HCT116 (cell line): ENCODE measurements at regions not wholly inside any gene's neighbourhood (a gene's known extent, or its start where the extent isn't known, plus 50 kb on each side); places are given as distances from the start of the nearest gene placed in this dataset.

Source experiments
- ATAC-seq: fragments of 200-7000 bp; cut with Tn5 transposase; 2 replicates; pipeline ENCODE4 v1.9.1; 2020; ENCODE audit warnings: mild to moderate bottlenecking, moderate library complexity
- BruUV-seq: library from RNA; stranded (reverse); fragments of 400-500 nt; replicated peaks from 2 replicates; lab custom pipeline; 2021; lab: Mats Ljungman, UMichigan
- CTCF ChIA-PET: fragments of 300-600 bp; sonication (Branson Sonifier 250); formaldehyde crosslinking; loops from one replicate; lab custom pipeline; 2021; ENCODE audit warnings: antibody characterized with exemption; lab: Charles Lee
- POLR2A ChIA-PET: fragments of 300-600, 350-600 bp; sonication (Branson Sonifier 250); formaldehyde crosslinking; loops from one replicate; lab custom pipeline; 2021; ENCODE audit warnings: antibody characterized with exemption; lab: Charles Lee
- RAD21 ChIA-PET, 2 experiments: fragments of 300-600 bp; sonication (Branson Sonifier 250); formaldehyde crosslinking; loops; one replicate each; lab custom pipeline; 2023; ENCODE audit warnings: low total read pairs in 2 of 2; ENCODE audit not compliant: uncharacterized antibody in 2 of 2, unreplicated experiment in 2 of 2, low non-redundant PET in 1 of 2; lab: Charles Lee
- DNase-seq: peaks from one replicate; pipeline ENCODE4 v3.0.0-alpha.2; 2010; ENCODE audit warnings: low read depth, low spot score
- H2AFZ ChIP-seq: fragments of 200-600 bp; shearing (Covaris generic), sonication (generic); 2 replicates; pipeline ENCODE4 v1.6.1; 2017; ENCODE audit warnings: low read depth, mixed run types, mixed read lengths, antibody characterized with exemption, low read length; ENCODE audit not compliant: poor library complexity, severe bottlenecking
- H3K27ac ChIP-seq: 2 replicates; pipeline ENCODE4 v1.5.1; 2012; ENCODE audit warnings: low read depth, low read length
- H3K27me3 ChIP-seq: fragments of 200-600 bp; sonication (generic); 2 replicates; pipeline ENCODE4 v1.6.1; 2016; ENCODE audit warnings: mixed run types, low read length, mixed read lengths; ENCODE audit not compliant: insufficient read depth
- H3K36me3 ChIP-seq, 2 experiments: fragments of 200-500 bp in 1 of 2; fragments of 200-600 bp in 1 of 2; sonication (Bioruptor generic) in 1 of 2; sonication (generic) in 1 of 2; 2 replicates each; pipeline versions ENCODE4 v1.5.1 to v1.6.1; 2014 to 2016; ENCODE audit warnings: low read length in 2 of 2, inconsistent platforms in 1 of 2, mixed read lengths in 1 of 2, mixed run types in 1 of 2; ENCODE audit not compliant: insufficient read depth in 2 of 2, control insufficient read depth in 1 of 2
- H3K4me1 ChIP-seq, 2 experiments: fragments of 200-600 bp in 1 of 2; sonication (generic) in 1 of 2; 2 replicates each; pipeline versions ENCODE4 v1.5.1 to v1.6.1; 2012 to 2017; ENCODE audit warnings: low read length in 2 of 2, inconsistent platforms in 1 of 2, mild to moderate bottlenecking in 1 of 2, mixed read lengths in 1 of 2, mixed run types in 1 of 2, moderate library complexity in 1 of 2; ENCODE audit not compliant: insufficient read depth in 2 of 2, control insufficient read depth in 1 of 2
- H3K4me2 ChIP-seq: fragments of 200-600 bp; sonication (generic); 2 replicates; pipeline ENCODE4 v1.6.1; 2017; ENCODE audit warnings: mixed run types, low read length, mixed read lengths
- H3K4me3 ChIP-seq, 2 experiments: fragments of 200-600 bp in 1 of 2; sonication (generic) in 1 of 2; replicated peaks in 1 of 2; 2 replicates each; pipeline ENCODE4 v1.5.1; 2011 to 2016; ENCODE audit warnings: low read length in 2 of 2, control low read depth in 1 of 2, low read depth in 1 of 2, mild to moderate bottlenecking in 1 of 2, mixed read lengths in 1 of 2, mixed run types in 1 of 2
- H3K79me2 ChIP-seq: fragments of 200-600 bp; sonication (generic); 2 replicates; pipeline ENCODE4 v1.6.1; 2017; ENCODE audit warnings: mild to moderate bottlenecking, mixed run types, low read length, moderate library complexity, mixed read lengths; ENCODE audit not compliant: insufficient read depth
- H3K9ac ChIP-seq: fragments of 200-600 bp; sonication (generic); 2 replicates; pipeline ENCODE4 v1.6.1; 2016; ENCODE audit warnings: low read length, mixed read lengths
- H3K9me2 ChIP-seq: fragments of 200-600 bp; sonication (generic), shearing (Covaris generic); 2 replicates; pipeline ENCODE4 v1.6.1; 2017; ENCODE audit warnings: mixed run types, mild to moderate bottlenecking, moderate library complexity; ENCODE audit not compliant: insufficient read depth
- H3K9me3 ChIP-seq, 2 experiments: fragments of 200-500 bp in 1 of 2; fragments of 200-600 bp in 1 of 2; sonication (Bioruptor generic) in 1 of 2; sonication (generic) in 1 of 2; 2 replicates each; pipeline ENCODE4 v1.6.1; 2014 to 2017; ENCODE audit warnings: low read length in 2 of 2, mixed read lengths in 2 of 2, inconsistent platforms in 1 of 2, low read depth in 1 of 2, mild to moderate bottlenecking in 1 of 2, mixed run types in 1 of 2, moderate library complexity in 1 of 2; ENCODE audit not compliant: control insufficient read depth in 1 of 2, insufficient read depth in 1 of 2
- H4K20me1 ChIP-seq: fragments of 200-600 bp; sonication (generic), shearing (Covaris generic); 2 replicates; pipeline ENCODE4 v1.6.1; 2017; ENCODE audit warnings: mixed run types, mild to moderate bottlenecking, moderate library complexity; ENCODE audit not compliant: insufficient read depth
- ATF3 ChIP-seq: IDR thresholded peaks from 2 replicates; pipeline ENCODE4 v1.6.1; 2012
- CBX3 ChIP-seq: IDR thresholded peaks from 2 replicates; pipeline ENCODE4 v1.6.1; 2012; ENCODE audit warnings: low read depth
- CEBPB ChIP-seq: IDR thresholded peaks from 2 replicates; pipeline ENCODE4 v1.6.1; 2012; ENCODE audit warnings: low read depth
- CTCF ChIP-seq, 3 experiments: fragments of 200-600 bp in 1 of 3; sonication (generic) in 1 of 3; IDR thresholded peaks in 2 of 3; conservative IDR thresholded peaks in 1 of 3; 2 replicates each; pipeline ENCODE4 v1.5.1; 2012 to 2017; ENCODE audit warnings: low read depth in 2 of 3, low read length in 2 of 3, antibody characterized with exemption in 1 of 3, borderline replicate concordance in 1 of 3, control low read depth in 1 of 3, mild to moderate bottlenecking in 1 of 3, mixed read lengths in 1 of 3, mixed run types in 1 of 3, moderate library complexity in 1 of 3; ENCODE audit not compliant: insufficient read depth in 1 of 3
- EGR1 ChIP-seq: IDR thresholded peaks from 2 replicates; pipeline ENCODE4 v1.6.1; 2012; ENCODE audit warnings: low read depth
- ELF1 ChIP-seq: IDR thresholded peaks from 2 replicates; pipeline ENCODE4 v1.6.1; 2012; ENCODE audit warnings: low read depth, borderline replicate concordance
- EZH2 ChIP-seq: fragments of 200-600 bp; sonication (generic); IDR thresholded peaks from 2 replicates; pipeline ENCODE4 v1.6.1; 2017; ENCODE audit warnings: antibody characterized with exemption, mixed run types
- FOSL1 ChIP-seq: IDR thresholded peaks from 2 replicates; pipeline ENCODE4 v1.6.1; 2012; ENCODE audit warnings: low read depth
- JUND ChIP-seq: IDR thresholded peaks from 2 replicates; pipeline ENCODE4 v1.6.1; 2012
- MAX ChIP-seq: IDR thresholded peaks from 2 replicates; pipeline ENCODE4 v1.6.1; 2012
- POLR2A ChIP-seq: IDR thresholded peaks from 2 replicates; pipeline ENCODE4 v1.7.0; 2011; ENCODE audit warnings: borderline replicate concordance; ENCODE audit not compliant: insufficient read depth, insufficient read length; ENCODE audit errors: extremely low read depth
- POLR2AphosphoS5 ChIP-seq: IDR thresholded peaks from 2 replicates; pipeline ENCODE4 v1.6.1; 2011; ENCODE audit warnings: mild to moderate bottlenecking, low read depth, low read length, moderate library complexity
- RAD21 ChIP-seq: IDR thresholded peaks from 2 replicates; pipeline ENCODE4 v1.6.1; 2012; ENCODE audit warnings: low read depth, mild to moderate bottlenecking
- REST ChIP-seq: IDR thresholded peaks from 2 replicates; pipeline ENCODE4 v1.6.1; 2012; ENCODE audit warnings: low read depth
- SIN3A ChIP-seq: IDR thresholded peaks from 2 replicates; pipeline ENCODE4 v1.6.1; 2012; ENCODE audit warnings: low read depth
- TCF7L2 ChIP-seq: IDR thresholded peaks from 2 replicates; pipeline ENCODE4 v1.7.0; 2011; ENCODE audit warnings: borderline replicate concordance, inconsistent platforms; ENCODE audit not compliant: insufficient read depth, insufficient read length; ENCODE audit errors: extremely low read depth
- YY1 ChIP-seq: IDR thresholded peaks from 2 replicates; pipeline ENCODE4 v1.6.1; 2011; ENCODE audit warnings: low read length, low read depth, moderate library complexity, mild to moderate bottlenecking; ENCODE audit not compliant: insufficient replicate concordance; ENCODE audit errors: extremely low read depth
- ZBTB33 ChIP-seq: IDR thresholded peaks from 2 replicates; pipeline ENCODE4 v1.6.1; 2011; ENCODE audit warnings: mild to moderate bottlenecking, low read length, moderate library complexity; ENCODE audit not compliant: insufficient replicate concordance; ENCODE audit errors: extremely low read depth
- ZFX ChIP-seq: fragments of 450-650 bp; IDR thresholded peaks from 2 replicates; pipeline ENCODE4 v1.6.1; 2017
- ZNF274 ChIP-seq: fragments of 200-500 bp; sonication (Bioruptor generic); IDR thresholded peaks from 2 replicates; pipeline ENCODE4 v1.6.1; 2014; ENCODE audit warnings: mild to moderate bottlenecking, low read depth, low read length, inconsistent platforms
- intact Hi-C: fragments of 100-400 bp; cut with micrococcal nuclease; formaldehyde crosslinking; loops from 2 replicates; pipeline ENCODE4 v1.10.0; 2022

- Histone ChIP-seq H3K4me1 (no peaks in the 10 kb centered on the region), H2AFZ (no peak overlapping the region), H3K9me3 (no peaks in the 10 kb centered on the region), H3K9me2 (no peaks in the 10 kb centered on the region), H3K9ac (no peak overlapping the region), H3K79me2 (no peaks in the 10 kb centered on the region)
- ATAC-seq: no peak
- CTCF ChIA-PET: no interaction called here
- TF ChIP-seq POLR2A (no peak), FOSL1 (no peak), ZBTB33 (no peak), YY1 (no peak), ELF1 (no peak), POLR2AphosphoS5 (no peak), JUND (no peak), CTCF (IDR thresholded peaks at IDR 0.05 in 2 of 3, conservative IDR thresholded peaks at IDR 0.05 in 1 of 3; ENCODE audit: borderline replicate concordance in 1 of 3, insufficient read depth in 1 of 3, low read depth in 2 of 3, low read length in 2 of 3) (no peak), EGR1 (no peak), ATF3 (no peak), ZFX (no peak), TCF7L2 (no peak), MAX (no peak), SIN3A (no peak), REST (no peak), ZNF274 (no peak), CEBPB (no peak), CBX3 (no peak), RAD21 (no peak), EZH2 (no peak)
- TF ChIP-seq, all 23 proteins: peak for 0
- intact Hi-C loops: no loop called here
- H3K27me3 ChIP-seq: no peaks in the 10 kb centered on the region
- RAD21 ChIA-PET: no interaction called here
- no peak overlapping the region for H3K4me2 ChIP-seq
- no peak for DNase-seq
- BruUV-seq: no TSS peak
- H3K4me3 ChIP-seq: no peak overlapping the region
- no peaks in the 10 kb centered on the region for H4K20me1 ChIP-seq
- no peak overlapping the region for H3K27ac ChIP-seq
- POLR2A ChIA-PET: no interaction called here
- H3K36me3 ChIP-seq: no peaks in the 10 kb centered on the region
These were observed 49.9 kb upstream of the IQSEC1 start for GRCh38 chr3:13123013-13123654.
